Cardiac fibroblast (primary cell): ENCODE measurements at regions not wholly inside any gene's neighbourhood (a gene's known extent, or its start where the extent isn't known, plus 50 kb on each side); places are given as distances from the start of the nearest gene placed in this dataset.

Source experiments
- DNase-seq, 2 donors: peaks; one replicate each; pipeline versions ENCODE4 v3.0.0 to v3.0.0-alpha.2; 2010; ENCODE audit warnings: low read depth in 2 of 2
- H3K4me3 ChIP-seq, 2 donors: replicated peaks in 1 of 2; 1 replicate in 1 of 2; 2 replicates in 1 of 2; pipeline ENCODE4 v1.5.1; 2011; ENCODE audit warnings: low read depth in 2 of 2, low read length in 2 of 2, mild to moderate bottlenecking in 2 of 2, moderate library complexity in 1 of 2
- TF ChIP-seq, protein P1 (sequence below): IDR thresholded peaks from one replicate; pipeline ENCODE4 v1.5.1; 2011; ENCODE audit warnings: low read depth, mild to moderate bottlenecking, low read length, inconsistent platforms

DNA sequence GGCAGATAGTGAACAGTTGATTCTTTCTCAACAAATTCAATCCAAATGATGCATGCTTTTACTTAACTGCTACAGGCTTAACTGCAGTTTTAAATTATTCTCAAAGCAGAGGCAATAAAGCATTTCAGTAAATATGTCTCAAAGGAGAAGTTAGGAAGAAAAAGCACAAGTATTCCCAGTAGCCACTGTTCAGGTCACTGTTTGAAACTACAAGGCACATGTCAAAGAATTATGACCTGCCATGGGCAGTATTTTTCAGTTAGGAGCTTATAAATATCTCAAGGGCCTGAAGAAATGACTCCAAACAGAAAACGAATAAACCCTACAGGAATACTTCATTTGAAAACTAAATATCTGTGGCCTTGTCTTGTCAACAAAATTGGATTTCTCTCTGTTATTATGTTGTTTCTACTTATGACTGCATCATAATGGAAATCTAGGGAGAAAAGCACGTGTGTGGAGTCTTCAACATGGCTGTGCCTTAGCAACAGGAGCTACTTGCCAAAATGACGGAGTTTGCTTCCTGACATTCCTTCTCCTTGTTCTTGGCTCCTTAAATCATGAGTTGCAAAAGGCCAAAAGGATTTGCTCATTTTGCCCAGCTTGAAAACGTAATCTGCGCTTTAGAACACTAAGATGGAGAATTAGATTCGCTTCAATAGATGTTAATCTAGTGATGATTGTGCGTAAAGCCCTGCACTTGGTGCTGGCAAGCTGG lies 67.6 kb upstream of the GPR101 start:
- DNase-seq = no peak
- TF ChIP-seq, protein P1, sequence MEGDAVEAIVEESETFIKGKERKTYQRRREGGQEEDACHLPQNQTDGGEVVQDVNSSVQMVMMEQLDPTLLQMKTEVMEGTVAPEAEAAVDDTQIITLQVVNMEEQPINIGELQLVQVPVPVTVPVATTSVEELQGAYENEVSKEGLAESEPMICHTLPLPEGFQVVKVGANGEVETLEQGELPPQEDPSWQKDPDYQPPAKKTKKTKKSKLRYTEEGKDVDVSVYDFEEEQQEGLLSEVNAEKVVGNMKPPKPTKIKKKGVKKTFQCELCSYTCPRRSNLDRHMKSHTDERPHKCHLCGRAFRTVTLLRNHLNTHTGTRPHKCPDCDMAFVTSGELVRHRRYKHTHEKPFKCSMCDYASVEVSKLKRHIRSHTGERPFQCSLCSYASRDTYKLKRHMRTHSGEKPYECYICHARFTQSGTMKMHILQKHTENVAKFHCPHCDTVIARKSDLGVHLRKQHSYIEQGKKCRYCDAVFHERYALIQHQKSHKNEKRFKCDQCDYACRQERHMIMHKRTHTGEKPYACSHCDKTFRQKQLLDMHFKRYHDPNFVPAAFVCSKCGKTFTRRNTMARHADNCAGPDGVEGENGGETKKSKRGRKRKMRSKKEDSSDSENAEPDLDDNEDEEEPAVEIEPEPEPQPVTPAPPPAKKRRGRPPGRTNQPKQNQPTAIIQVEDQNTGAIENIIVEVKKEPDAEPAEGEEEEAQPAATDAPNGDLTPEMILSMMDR = no peak
- no peak overlapping the region for H3K4me3 ChIP-seq
